ENCODE measurements at regions not wholly inside any gene's neighbourhood (a gene's known extent, or its start where the extent isn't known, plus 50 kb on each side); places are given as distances from the start of the nearest gene placed in this dataset.

DNA sequence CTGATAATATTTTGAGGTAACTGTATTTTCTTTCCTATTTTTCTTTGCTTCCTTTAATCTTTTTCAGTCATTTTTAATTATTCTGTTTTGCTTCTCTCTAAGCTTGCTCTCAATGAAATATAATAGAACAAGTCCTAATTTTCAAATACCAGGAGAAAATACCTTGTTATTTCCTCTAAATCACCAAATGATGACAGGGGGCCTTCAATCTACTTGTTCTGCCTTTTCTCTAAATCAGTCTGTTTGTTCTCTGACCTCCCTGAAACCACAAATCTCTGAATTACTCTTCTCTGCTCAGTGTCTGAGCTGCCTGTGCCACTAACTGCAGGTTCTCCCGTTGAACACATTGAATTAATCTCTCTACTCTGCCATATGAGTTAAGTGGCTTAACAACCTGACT is 286.2 kb downstream of the C11orf87 start:
- TF ChIP-seq, protein P1, sequence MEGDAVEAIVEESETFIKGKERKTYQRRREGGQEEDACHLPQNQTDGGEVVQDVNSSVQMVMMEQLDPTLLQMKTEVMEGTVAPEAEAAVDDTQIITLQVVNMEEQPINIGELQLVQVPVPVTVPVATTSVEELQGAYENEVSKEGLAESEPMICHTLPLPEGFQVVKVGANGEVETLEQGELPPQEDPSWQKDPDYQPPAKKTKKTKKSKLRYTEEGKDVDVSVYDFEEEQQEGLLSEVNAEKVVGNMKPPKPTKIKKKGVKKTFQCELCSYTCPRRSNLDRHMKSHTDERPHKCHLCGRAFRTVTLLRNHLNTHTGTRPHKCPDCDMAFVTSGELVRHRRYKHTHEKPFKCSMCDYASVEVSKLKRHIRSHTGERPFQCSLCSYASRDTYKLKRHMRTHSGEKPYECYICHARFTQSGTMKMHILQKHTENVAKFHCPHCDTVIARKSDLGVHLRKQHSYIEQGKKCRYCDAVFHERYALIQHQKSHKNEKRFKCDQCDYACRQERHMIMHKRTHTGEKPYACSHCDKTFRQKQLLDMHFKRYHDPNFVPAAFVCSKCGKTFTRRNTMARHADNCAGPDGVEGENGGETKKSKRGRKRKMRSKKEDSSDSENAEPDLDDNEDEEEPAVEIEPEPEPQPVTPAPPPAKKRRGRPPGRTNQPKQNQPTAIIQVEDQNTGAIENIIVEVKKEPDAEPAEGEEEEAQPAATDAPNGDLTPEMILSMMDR (IDR thresholded peaks at IDR 0.05): no peak
- TF ChIP-seq POLR2AphosphoS5 (IDR thresholded peaks at IDR 0.05; ENCODE audit: low read depth, low read length) (no peak), SIN3A (IDR thresholded peaks at IDR 0.05; ENCODE audit: borderline replicate concordance, insufficient read depth, low read depth, low read length) (no peak), TCF7L2 (IDR thresholded peaks at IDR 0.05; ENCODE audit: low read depth, low read length) (no peak)
- TF ChIP-seq, protein P2, sequence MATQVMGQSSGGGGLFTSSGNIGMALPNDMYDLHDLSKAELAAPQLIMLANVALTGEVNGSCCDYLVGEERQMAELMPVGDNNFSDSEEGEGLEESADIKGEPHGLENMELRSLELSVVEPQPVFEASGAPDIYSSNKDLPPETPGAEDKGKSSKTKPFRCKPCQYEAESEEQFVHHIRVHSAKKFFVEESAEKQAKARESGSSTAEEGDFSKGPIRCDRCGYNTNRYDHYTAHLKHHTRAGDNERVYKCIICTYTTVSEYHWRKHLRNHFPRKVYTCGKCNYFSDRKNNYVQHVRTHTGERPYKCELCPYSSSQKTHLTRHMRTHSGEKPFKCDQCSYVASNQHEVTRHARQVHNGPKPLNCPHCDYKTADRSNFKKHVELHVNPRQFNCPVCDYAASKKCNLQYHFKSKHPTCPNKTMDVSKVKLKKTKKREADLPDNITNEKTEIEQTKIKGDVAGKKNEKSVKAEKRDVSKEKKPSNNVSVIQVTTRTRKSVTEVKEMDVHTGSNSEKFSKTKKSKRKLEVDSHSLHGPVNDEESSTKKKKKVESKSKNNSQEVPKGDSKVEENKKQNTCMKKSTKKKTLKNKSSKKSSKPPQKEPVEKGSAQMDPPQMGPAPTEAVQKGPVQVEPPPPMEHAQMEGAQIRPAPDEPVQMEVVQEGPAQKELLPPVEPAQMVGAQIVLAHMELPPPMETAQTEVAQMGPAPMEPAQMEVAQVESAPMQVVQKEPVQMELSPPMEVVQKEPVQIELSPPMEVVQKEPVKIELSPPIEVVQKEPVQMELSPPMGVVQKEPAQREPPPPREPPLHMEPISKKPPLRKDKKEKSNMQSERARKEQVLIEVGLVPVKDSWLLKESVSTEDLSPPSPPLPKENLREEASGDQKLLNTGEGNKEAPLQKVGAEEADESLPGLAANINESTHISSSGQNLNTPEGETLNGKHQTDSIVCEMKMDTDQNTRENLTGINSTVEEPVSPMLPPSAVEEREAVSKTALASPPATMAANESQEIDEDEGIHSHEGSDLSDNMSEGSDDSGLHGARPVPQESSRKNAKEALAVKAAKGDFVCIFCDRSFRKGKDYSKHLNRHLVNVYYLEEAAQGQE (IDR thresholded peaks at IDR 0.05; ENCODE audit: insufficient read depth in 1 of 2, low read depth in 2 of 2, low read length in 1 of 2): no peak

All from Panc1 (cell line).